ENCODE measurements at regions not wholly inside any gene's neighbourhood (a gene's known extent, or its start where the extent isn't known, plus 50 kb on each side); places are given as distances from the start of the nearest gene placed in this dataset.

DNA sequence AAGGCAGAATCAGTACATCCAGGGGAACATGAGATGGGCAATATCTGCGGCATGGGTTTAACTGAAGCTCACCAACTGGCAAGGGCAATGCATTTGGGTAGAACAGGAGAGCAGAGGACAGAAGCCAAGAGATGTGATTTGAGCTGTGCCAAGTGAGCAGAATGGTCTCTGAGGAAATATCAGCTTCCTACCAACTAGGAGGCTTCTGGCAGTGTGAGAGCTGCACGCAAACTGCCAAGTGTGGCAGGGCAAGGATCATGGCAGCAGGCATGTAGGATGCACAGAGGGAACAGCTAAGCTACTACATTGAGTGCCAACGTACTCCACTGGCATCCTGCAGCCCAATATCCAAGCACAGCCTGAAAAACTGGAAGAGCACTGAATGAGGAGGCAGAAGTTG is 1036.5 kb downstream of the TUSC7 start:
- TF ChIP-seq CTCF (IDR thresholded peaks at IDR 0.05), result no peak
- no peaks in the 10 kb centered on the region for H3K27me3 ChIP-seq
- no peaks in the 10 kb centered on the region for H3K9me3 ChIP-seq
- no peak for DNase-seq
- no peak overlapping the region for H3K4me3 ChIP-seq
- intact Hi-C loops (cut with DNase I), result no loop called here
- H3K27ac ChIP-seq, result no peak overlapping the region
- H3K36me3 ChIP-seq, result no peaks in the 10 kb centered on the region
- H3K4me1 ChIP-seq, result no peaks in the 10 kb centered on the region
- no peak overlapping the region for H3K9ac ChIP-seq (ENCODE audit: low read depth in 2 of 2, low read length in 2 of 2)

- no peaks in the 10 kb centered on the region for H3K4me1 ChIP-seq
- H3K4me3 ChIP-seq, result no peak overlapping the region
- no peak overlapping the region for H3K9ac ChIP-seq (ENCODE audit: low read depth in 2 of 2, low read length in 2 of 2)
- H3K36me3 ChIP-seq, result no peaks in the 10 kb centered on the region
- no peaks in the 10 kb centered on the region for H3K27me3 ChIP-seq
- H3K27ac ChIP-seq, result no peak overlapping the region
- DNase-seq, result no peak
- intact Hi-C loops (cut with DNase I), result no loop called here
- H3K9me3 ChIP-seq, result no peaks in the 10 kb centered on the region
- TF ChIP-seq CTCF (IDR thresholded peaks at IDR 0.05), result no peak
These were observed 1038.6 kb downstream of the TUSC7 start for GRCh38 chr3:117748131-117748530.

DNA sequence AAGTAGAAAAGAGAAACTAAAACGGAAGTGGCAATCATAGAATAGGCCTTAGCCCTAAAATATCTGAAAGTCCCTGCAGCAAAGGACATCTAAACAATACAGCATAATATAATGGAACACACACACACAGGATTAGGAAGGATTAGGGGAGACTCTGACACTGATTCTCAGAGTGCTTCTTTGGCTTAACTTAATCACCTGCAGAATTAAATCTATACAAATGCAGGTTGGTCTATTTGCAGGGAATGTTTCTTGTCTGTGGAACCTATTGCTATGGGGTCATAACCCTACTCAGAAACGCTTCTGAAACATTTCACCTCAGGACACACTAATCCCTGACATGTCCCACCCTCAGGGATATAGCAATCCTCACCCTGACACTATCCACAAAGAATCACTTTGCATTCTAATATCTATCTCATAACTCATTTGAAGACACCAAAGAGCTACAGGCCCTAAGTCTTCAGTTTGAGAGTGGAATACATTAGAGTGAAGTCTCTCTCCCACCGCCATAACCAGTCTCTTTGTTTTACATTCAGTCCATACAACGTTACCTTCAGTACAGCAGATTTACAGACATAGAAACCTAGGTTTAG is 1041.2 kb downstream of the TUSC7 start:
- Histone ChIP-seq H3K9ac (ENCODE audit: low read depth in 2 of 2, low read length in 2 of 2) (no peak overlapping the region), H3K9me3 (no peaks in the 10 kb centered on the region), H3K27ac (no peak overlapping the region), H3K4me1 (no peaks in the 10 kb centered on the region), H3K27me3 (no peaks in the 10 kb centered on the region), H3K36me3 (no peaks in the 10 kb centered on the region), H3K4me3 (no peak overlapping the region)
- intact Hi-C loops (cut with DNase I), result no loop called here
- no peak for DNase-seq
- no peak for TF ChIP-seq CTCF (IDR thresholded peaks at IDR 0.05)

GRCh38 chr3:117751651-117752050 is 1042.1 kb downstream of the TUSC7 start:
- Histone ChIP-seq H3K4me3 (no peak overlapping the region), H3K27ac (no peak overlapping the region), H3K9ac (ENCODE audit: low read depth in 2 of 2, low read length in 2 of 2) (no peak overlapping the region), H3K36me3 (no peaks in the 10 kb centered on the region), H3K27me3 (no peaks in the 10 kb centered on the region), H3K9me3 (no peaks in the 10 kb centered on the region), H3K4me1 (no peaks in the 10 kb centered on the region)
- intact Hi-C loops (cut with DNase I), result no loop called here
- no peak for DNase-seq
- no peak for TF ChIP-seq CTCF (IDR thresholded peaks at IDR 0.05)

DNA sequence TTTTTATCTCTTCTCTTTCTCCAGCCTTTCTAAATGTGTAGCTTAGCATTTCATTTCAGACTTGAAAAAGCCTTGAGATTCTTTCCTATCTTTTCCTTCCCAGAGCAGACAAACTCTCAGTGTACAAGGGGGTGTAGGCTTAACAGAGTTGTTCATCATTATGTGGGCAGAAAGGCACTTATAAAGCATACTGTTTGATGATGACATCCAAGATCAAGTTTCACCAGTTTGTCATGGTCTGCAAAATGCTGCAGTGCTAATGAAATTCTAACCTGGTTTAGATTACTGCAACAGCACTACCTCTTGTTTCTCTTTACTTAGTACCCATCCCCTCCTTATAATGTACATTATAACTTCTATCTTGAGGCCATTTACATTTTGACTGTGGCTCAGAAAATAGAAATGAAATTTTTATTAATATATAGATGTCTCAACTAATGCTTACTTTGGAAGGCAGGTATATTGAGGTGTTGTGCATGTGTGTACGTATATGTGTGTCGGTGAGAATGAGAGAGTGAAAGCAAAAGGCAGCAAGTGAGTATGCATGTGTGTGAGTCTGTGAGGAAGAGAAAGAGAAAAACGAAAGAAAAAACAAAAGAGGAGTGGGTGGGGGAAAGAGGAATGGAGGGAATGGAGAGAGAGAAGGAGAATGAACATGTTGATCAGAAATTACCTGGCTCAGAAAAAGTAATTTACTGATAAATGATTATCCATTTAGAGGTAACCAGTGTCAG is 1043.6 kb downstream of the TUSC7 start:
- Histone ChIP-seq H3K9me3 (no peaks in the 10 kb centered on the region), H3K9ac (ENCODE audit: low read depth in 2 of 2, low read length in 2 of 2) (no peak overlapping the region), H3K4me3 (no peak overlapping the region), H3K36me3 (no peaks in the 10 kb centered on the region), H3K4me1 (no peaks in the 10 kb centered on the region), H3K27ac (no peak overlapping the region), H3K27me3 (no peaks in the 10 kb centered on the region)
- no peak for TF ChIP-seq CTCF (IDR thresholded peaks at IDR 0.05)
- intact Hi-C loops (cut with DNase I), result no loop called here
- DNase-seq, result no peak

Measured in colonic mucosa (tissue), 4 donors.